ENCODE measurements at regions not wholly inside any gene's neighbourhood (a gene's known extent, or its start where the extent isn't known, plus 50 kb on each side); places are given as distances from the start of the nearest gene placed in this dataset.

DNA sequence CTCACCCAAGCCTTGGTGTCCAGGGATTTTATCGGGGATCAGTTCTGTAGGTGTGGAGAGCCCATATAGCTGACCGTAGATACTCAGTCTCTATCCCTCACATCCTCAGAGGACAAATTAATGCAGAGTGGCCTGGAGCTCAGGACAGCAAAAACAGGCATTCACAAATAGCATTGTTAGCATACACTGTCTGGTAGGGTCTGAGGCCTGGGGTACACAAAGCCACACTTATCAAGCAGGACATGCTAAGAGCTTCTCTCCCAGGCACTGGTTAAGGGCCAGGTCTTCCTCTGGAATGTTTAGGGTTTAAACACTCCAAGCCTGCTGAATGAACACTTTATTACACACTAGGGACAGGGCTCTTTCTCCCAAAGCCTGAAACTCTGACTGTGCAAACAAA is 253.2 kb downstream of the NEDD1 start:
- no peak for ATAC-seq (ENCODE audit: low read depth)
- no peaks in the 10 kb centered on the region for H3K9me3 Mint-ChIP-seq (ENCODE audit: insufficient read depth)
- Histone ChIP-seq H3K79me2 (ENCODE audit: control insufficient read depth, insufficient read depth, low read length) (no peaks in the 10 kb centered on the region), H3K36me3 (replicated peaks in 1 of 2; ENCODE audit: control extremely low read depth in 1 of 2, control insufficient read depth in 1 of 2, extremely low read depth in 1 of 2, insufficient read depth in 2 of 2, low read length in 1 of 2) (no peaks in the 10 kb centered on the region), H3K4me3 (ENCODE audit: control extremely low read depth in 1 of 5, extremely low read depth in 1 of 5, insufficient read depth in 1 of 5, low read depth in 2 of 5, low read length in 4 of 5) (no peak overlapping the region), H3K4me2 (replicated peaks; ENCODE audit: low read depth, low read length, poor library complexity, severe bottlenecking) (no peak overlapping the region), H3K9me3 (ENCODE audit: control extremely low read depth in 1 of 3, control insufficient read depth in 2 of 3, insufficient read depth in 1 of 3, low read length in 2 of 3) (no peaks in the 10 kb centered on the region), H4K20me1 (ENCODE audit: control insufficient read depth, insufficient read depth, low read length, poor library complexity, severe bottlenecking) (no peaks in the 10 kb centered on the region), H3K4me1 (ENCODE audit: control insufficient read depth in 2 of 2, insufficient read depth in 2 of 2, low read length in 2 of 2) (no peaks in the 10 kb centered on the region), H2AFZ (ENCODE audit: insufficient read depth, low read depth, low read length, poor library complexity, severe bottlenecking) (no peak overlapping the region), H3K27me3 (replicated peaks in 1 of 4; ENCODE audit: control extremely low read depth in 1 of 4, control insufficient read depth in 3 of 4, insufficient read depth in 4 of 4, low read length in 3 of 4) (peaks cover 0 to 5% (median 2%) of the 10 kb centered on the region in 4 experiments), H3K27ac (ENCODE audit: low read length in 2 of 2) (no peak overlapping the region), H3K9ac (ENCODE audit: low read length) (no peak overlapping the region)
- no CpG with 5 or more reads among the region's 2 CpGs for WGBS (ENCODE audit: insufficient coverage)
- CTCF ChIA-PET = interaction anchor here (1.0 kb wide), 1 partner anchor 11 kb away, joined by 5 read pairs; no protein-coding TSS in a partner anchor
- no peak for DNase-seq
- peaks cover 8% of the 10 kb centered on the region for H3K27me3 Mint-ChIP-seq
- TF ChIP-seq, protein P1, sequence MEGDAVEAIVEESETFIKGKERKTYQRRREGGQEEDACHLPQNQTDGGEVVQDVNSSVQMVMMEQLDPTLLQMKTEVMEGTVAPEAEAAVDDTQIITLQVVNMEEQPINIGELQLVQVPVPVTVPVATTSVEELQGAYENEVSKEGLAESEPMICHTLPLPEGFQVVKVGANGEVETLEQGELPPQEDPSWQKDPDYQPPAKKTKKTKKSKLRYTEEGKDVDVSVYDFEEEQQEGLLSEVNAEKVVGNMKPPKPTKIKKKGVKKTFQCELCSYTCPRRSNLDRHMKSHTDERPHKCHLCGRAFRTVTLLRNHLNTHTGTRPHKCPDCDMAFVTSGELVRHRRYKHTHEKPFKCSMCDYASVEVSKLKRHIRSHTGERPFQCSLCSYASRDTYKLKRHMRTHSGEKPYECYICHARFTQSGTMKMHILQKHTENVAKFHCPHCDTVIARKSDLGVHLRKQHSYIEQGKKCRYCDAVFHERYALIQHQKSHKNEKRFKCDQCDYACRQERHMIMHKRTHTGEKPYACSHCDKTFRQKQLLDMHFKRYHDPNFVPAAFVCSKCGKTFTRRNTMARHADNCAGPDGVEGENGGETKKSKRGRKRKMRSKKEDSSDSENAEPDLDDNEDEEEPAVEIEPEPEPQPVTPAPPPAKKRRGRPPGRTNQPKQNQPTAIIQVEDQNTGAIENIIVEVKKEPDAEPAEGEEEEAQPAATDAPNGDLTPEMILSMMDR (IDR thresholded peaks at IDR 0.05) = no peak
- no peak for TF ChIP-seq EZH2 (IDR thresholded peaks at IDR 0.05; ENCODE audit: borderline replicate concordance, insufficient read depth, low read depth, low read length, poor library complexity, severe bottlenecking)
- H3K27ac Mint-ChIP-seq = no peak overlapping the region
- intact Hi-C loops (cut with micrococcal nuclease) = no loop called here
- POLR2A ChIA-PET = no interaction called here
- no peak overlapping the region for H3K4me3 Mint-ChIP-seq
- H3K4me1 Mint-ChIP-seq = no peaks in the 10 kb centered on the region

DNA sequence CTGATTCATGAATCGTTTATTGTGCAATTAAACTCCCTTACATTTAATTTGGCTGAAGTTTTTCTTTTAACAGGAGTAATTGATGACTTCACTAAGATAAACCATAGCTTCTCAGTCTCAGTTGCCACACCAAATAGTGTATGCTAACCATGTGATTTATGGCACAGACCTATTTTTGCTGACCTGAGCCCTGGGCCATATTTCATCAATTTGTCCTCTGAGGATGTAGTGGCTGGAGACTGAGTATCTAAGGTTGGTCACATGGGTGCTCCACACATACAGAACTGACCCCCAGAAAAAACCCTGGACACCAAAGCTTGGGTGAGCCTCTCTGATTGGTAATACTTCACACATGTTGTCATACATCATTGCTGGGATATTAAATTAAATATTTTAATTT is 255.1 kb downstream of the NEDD1 start:
- Histone ChIP-seq H3K27me3 (replicated peaks in 1 of 4; ENCODE audit: control extremely low read depth in 1 of 4, control insufficient read depth in 3 of 4, insufficient read depth in 4 of 4, low read length in 3 of 4) (peaks cover 0 to 5% (median 2%) of the 10 kb centered on the region in 4 experiments), H2AFZ (ENCODE audit: insufficient read depth, low read depth, low read length, poor library complexity, severe bottlenecking) (no peak overlapping the region), H3K4me2 (replicated peaks; ENCODE audit: low read depth, low read length, poor library complexity, severe bottlenecking) (no peak overlapping the region), H3K79me2 (ENCODE audit: control insufficient read depth, insufficient read depth, low read length) (no peaks in the 10 kb centered on the region), H4K20me1 (ENCODE audit: control insufficient read depth, insufficient read depth, low read length, poor library complexity, severe bottlenecking) (no peaks in the 10 kb centered on the region), H3K9ac (ENCODE audit: low read length) (no peak overlapping the region), H3K27ac (ENCODE audit: low read length in 2 of 2) (no peak overlapping the region), H3K36me3 (replicated peaks in 1 of 2; ENCODE audit: control extremely low read depth in 1 of 2, control insufficient read depth in 1 of 2, extremely low read depth in 1 of 2, insufficient read depth in 2 of 2, low read length in 1 of 2) (no peaks in the 10 kb centered on the region), H3K4me3 (ENCODE audit: control extremely low read depth in 1 of 5, extremely low read depth in 1 of 5, insufficient read depth in 1 of 5, low read depth in 2 of 5, low read length in 4 of 5) (no peak overlapping the region), H3K4me1 (ENCODE audit: control insufficient read depth in 2 of 2, insufficient read depth in 2 of 2, low read length in 2 of 2) (no peaks in the 10 kb centered on the region), H3K9me3 (ENCODE audit: control extremely low read depth in 1 of 3, control insufficient read depth in 2 of 3, insufficient read depth in 1 of 3, low read length in 2 of 3) (no peaks in the 10 kb centered on the region)
- ATAC-seq (ENCODE audit: low read depth) (no peak), DNase-seq (no peak)
- no peak for TF ChIP-seq EZH2 (IDR thresholded peaks at IDR 0.05; ENCODE audit: borderline replicate concordance, insufficient read depth, low read depth, low read length, poor library complexity, severe bottlenecking)
- TF ChIP-seq, protein P1 (IDR thresholded peaks at IDR 0.05) = no peak
- intact Hi-C loops (cut with micrococcal nuclease) = no loop called here
- Mint-ChIP-seq H3K4me1 (no peaks in the 10 kb centered on the region), H3K27me3 (peaks cover 8% of the 10 kb centered on the region), H3K27ac (no peak overlapping the region), H3K4me3 (no peak overlapping the region), H3K9me3 (ENCODE audit: insufficient read depth) (no peaks in the 10 kb centered on the region)
- ChIA-PET CTCF (no interaction called here), POLR2A (no interaction called here)
- no CpG with 5 or more reads among the region's 1 CpG for WGBS (ENCODE audit: insufficient coverage)

Data from B cell (primary cell).